Bronchial epithelial cell (primary cell): ENCODE measurements at regions not wholly inside any gene's neighbourhood (a gene's known extent, or its start where the extent isn't known, plus 50 kb on each side); places are given as distances from the start of the nearest gene placed in this dataset.

ENCODE experiments used
- DNase-seq: peaks from one replicate; pipeline ENCODE4 v3.0.0-alpha.2; 2010; ENCODE audit warnings: low read depth
- FAIRE-seq: peaks from 2 replicates; lab custom pipeline; 2011; peaks lifted over from hg19 to GRCh38; lab: Jason Lieb, UNC
- H3K27me3 ChIP-seq: 2 replicates; pipeline ENCODE4 v1.5.1; 2011; ENCODE audit warnings: low read length; ENCODE audit not compliant: control insufficient read depth, insufficient read depth
- H3K36me3 ChIP-seq: 2 replicates; pipeline ENCODE4 v1.5.1; 2011; ENCODE audit warnings: low read length; ENCODE audit not compliant: control insufficient read depth, insufficient read depth
- H3K4me3 ChIP-seq: 2 replicates; pipeline ENCODE4 v1.5.1; 2011; ENCODE audit warnings: mild to moderate bottlenecking, low read depth, low read length, control low read depth
- CTCF ChIP-seq: IDR thresholded peaks from 2 replicates; pipeline ENCODE4 v1.5.1; 2011; ENCODE audit warnings: mild to moderate bottlenecking, moderate library complexity, low read length, control low read depth, inconsistent platforms; ENCODE audit not compliant: insufficient read depth, severe bottlenecking

GRCh38 chr11:114925591-114925990, 247.3 kb downstream of the NXPE2 start:
- FAIRE-seq = no peak
- DNase-seq = no peak
- Histone ChIP-seq H3K36me3 (no peaks in the 10 kb centered on the region), H3K4me3 (no peak overlapping the region), H3K27me3 (no peaks in the 10 kb centered on the region)
- no peak for TF ChIP-seq CTCF

- H3K27me3 ChIP-seq = no peaks in the 10 kb centered on the region
- no peak overlapping the region for H3K4me3 ChIP-seq
- DNase-seq (no peak), FAIRE-seq (no peak)
- TF ChIP-seq CTCF = no peak
- H3K36me3 ChIP-seq = no peaks in the 10 kb centered on the region
Measured at GRCh38 chr11:114928260-114928870, 250.0 kb downstream of the NXPE2 start.

GRCh38 chr11:114929351-114930000, 251.1 kb downstream of the NXPE2 start:
- no peak for TF ChIP-seq CTCF
- no peak overlapping the region for H3K4me3 ChIP-seq
- no peak for FAIRE-seq

GRCh38 chr11:114938799-114939198, 260.5 kb downstream of the NXPE2 start:
- H3K4me3 ChIP-seq = no peak overlapping the region
- no peak for TF ChIP-seq CTCF
- H3K36me3 ChIP-seq = no peaks in the 10 kb centered on the region
- FAIRE-seq = no peak
- DNase-seq = no peak
- H3K27me3 ChIP-seq = no peaks in the 10 kb centered on the region

More at GRCh38 chr11:114929351-114930000, 251.1 kb downstream of the NXPE2 start:
- no peaks in the 10 kb centered on the region for H3K36me3 ChIP-seq
- no peaks in the 10 kb centered on the region for H3K27me3 ChIP-seq
- DNase-seq = no peak

- TF ChIP-seq CTCF = no peak
- Histone ChIP-seq H3K36me3 (no peaks in the 10 kb centered on the region), H3K27me3 (no peaks in the 10 kb centered on the region), H3K4me3 (no peak overlapping the region)
- FAIRE-seq = no peak
- DNase-seq = no peak
Measured at GRCh38 chr11:114942207-114942606, 263.9 kb downstream of the NXPE2 start.
